Spleen (tissue), 7 donors: ENCODE measurements at regions not wholly inside any gene's neighbourhood (a gene's known extent, or its start where the extent isn't known, plus 50 kb on each side); places are given as distances from the start of the nearest gene placed in this dataset.

Experiments used
- POLR2A ChIP-seq, 3 donors: fragments of 450-650 bp; IDR thresholded peaks; one replicate each; pipeline ENCODE4 v1.5.1; 2017; ENCODE audit warnings: antibody characterized with exemption in 3 of 3, mild to moderate bottlenecking in 1 of 3
- POLR2AphosphoS5 ChIP-seq, 3 donors: sonication (generic); formaldehyde crosslinking; IDR thresholded peaks; one replicate each; pipeline ENCODE4 v1.5.1; 2017; ENCODE audit warnings: antibody characterized with exemption in 3 of 3
- TF ChIP-seq, protein P1 (sequence below), 11 experiments: fragments of 200-600 bp in 7 of 11; fragments of 450-650 bp in 4 of 11; sonication (generic) in 4 of 11; IDR thresholded peaks in 8 of 11; conservative IDR thresholded peaks in 3 of 11; 1 replicate in 7 of 11; 2 replicates in 4 of 11; pipeline versions ENCODE4 v1.4.0 to v1.8.0; 2016 to 2021; ENCODE audit warnings: antibody characterized with exemption in 11 of 11, inconsistent platforms in 4 of 11, mild to moderate bottlenecking in 1 of 11
- donor health status: DM: no; HTN: no; CAD: no; lungs with moderate emphysema.
- donor health status: DM: no; HTN: no; CAD: no.
- donor health status: DM: no; HTN: no; CAD: no.

DNA sequence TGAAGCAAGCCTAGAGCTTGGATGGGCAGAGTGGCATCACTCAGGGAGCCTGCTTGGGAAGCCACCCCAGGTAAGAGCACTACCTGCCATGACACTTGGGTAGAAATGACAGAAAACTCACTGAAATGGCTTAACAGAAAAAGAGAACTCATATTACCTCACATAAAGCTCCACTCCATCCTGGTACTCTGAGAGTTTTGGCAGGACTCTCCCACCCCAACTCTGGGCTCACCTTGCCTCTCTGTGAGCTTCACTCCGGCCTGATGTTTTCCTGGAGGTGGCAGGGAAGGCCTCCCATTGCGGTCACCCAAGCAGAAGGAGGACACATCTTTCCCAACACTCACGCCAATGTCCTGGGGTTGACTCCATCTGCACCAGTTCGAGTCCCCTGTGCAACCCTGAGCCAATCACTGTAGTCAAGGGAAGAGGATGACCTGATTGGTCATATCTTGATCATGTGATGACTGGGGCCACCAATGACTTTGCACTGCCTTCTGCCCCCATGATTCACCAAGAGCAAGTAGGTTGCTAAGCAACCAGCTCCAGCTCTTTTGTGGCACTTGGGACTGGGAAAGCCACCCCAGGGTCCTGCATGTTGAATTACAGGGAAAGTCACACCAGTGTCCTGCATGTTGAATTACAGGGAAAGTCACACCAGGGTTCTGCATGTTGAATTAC is 446.1 kb upstream of the SULF2 start:
- TF ChIP-seq, protein P1, sequence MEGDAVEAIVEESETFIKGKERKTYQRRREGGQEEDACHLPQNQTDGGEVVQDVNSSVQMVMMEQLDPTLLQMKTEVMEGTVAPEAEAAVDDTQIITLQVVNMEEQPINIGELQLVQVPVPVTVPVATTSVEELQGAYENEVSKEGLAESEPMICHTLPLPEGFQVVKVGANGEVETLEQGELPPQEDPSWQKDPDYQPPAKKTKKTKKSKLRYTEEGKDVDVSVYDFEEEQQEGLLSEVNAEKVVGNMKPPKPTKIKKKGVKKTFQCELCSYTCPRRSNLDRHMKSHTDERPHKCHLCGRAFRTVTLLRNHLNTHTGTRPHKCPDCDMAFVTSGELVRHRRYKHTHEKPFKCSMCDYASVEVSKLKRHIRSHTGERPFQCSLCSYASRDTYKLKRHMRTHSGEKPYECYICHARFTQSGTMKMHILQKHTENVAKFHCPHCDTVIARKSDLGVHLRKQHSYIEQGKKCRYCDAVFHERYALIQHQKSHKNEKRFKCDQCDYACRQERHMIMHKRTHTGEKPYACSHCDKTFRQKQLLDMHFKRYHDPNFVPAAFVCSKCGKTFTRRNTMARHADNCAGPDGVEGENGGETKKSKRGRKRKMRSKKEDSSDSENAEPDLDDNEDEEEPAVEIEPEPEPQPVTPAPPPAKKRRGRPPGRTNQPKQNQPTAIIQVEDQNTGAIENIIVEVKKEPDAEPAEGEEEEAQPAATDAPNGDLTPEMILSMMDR (IDR thresholded peaks at IDR 0.05 in 8 of 11, conservative IDR thresholded peaks at IDR 0.05 in 3 of 11): no peak
- no peak for TF ChIP-seq POLR2A (IDR thresholded peaks at IDR 0.05)
- no peak for TF ChIP-seq POLR2AphosphoS5 (IDR thresholded peaks at IDR 0.05)
